Right ventricle myocardium superior (tissue), 1 donor: ENCODE measurements at regions not wholly inside any gene's neighbourhood (a gene's known extent, or its start where the extent isn't known, plus 50 kb on each side); places are given as distances from the start of the nearest gene placed in this dataset.

Source experiments
- ATAC-seq: fragments of 200-7000 bp; cut with Tn5 transposase; one replicate; pipeline ENCODE4 v1.9.1; 2020; ENCODE audit warnings: mild to moderate bottlenecking; ENCODE audit not compliant: poor library complexity
- DNase-seq: peaks from one replicate; pipeline ENCODE4 v3.0.0-alpha.2; 2020
- intact Hi-C: fragments of 100-400 bp; cut with DNase I; formaldehyde crosslinking; loops from one replicate; pipeline ENCODE4 v1.11.2; 2022
- donor health status: DM: no; HTN: yes; CAD: no; lungs with severe emphysema.

GRCh38 chr4:98210281-98210680, 50.9 kb upstream of the RAP1GDS1 start:
- ATAC-seq (no peak), DNase-seq (no peak)
- intact Hi-C loops = no loop called here

DNA sequence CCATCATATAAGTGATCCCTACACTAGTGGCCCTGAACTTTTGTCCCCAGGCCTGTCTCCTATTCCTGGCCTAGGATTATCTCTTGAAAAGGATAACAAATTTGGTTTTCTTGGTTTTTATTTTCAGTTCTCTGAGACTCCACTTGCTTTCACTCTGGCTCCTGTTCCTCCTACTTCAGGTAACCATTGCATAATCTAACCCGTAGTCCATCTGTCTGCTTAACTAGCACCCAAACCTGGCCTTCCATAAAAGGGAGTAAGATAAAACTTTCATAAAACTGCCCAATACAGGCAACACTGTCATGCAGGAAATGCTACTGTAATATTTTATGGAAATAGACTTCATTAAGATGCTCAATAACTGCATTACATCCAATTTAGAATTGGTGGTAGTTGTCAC, 52.1 kb upstream of the RAP1GDS1 start:
- DNase-seq (no peak), ATAC-seq (no peak)
- intact Hi-C loops = no loop called here

DNA sequence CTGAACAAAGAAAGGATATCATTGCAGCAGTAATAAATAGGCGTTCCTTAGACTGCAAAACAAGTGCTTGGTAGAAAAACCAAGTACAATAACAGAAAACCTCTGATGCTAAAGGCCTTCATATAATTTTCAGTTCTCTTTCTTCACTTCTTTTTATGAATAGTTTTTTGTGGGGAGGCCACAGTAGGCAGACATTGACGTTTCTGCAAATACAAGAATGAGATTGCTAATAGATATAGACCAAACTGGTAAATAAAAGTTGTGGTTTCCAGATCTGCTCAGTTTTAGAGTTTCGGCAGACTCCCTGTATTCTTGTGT, 57.0 kb upstream of the RAP1GDS1 start:
- ATAC-seq (no peak), DNase-seq (no peak)
- intact Hi-C loops = no loop called here

DNA sequence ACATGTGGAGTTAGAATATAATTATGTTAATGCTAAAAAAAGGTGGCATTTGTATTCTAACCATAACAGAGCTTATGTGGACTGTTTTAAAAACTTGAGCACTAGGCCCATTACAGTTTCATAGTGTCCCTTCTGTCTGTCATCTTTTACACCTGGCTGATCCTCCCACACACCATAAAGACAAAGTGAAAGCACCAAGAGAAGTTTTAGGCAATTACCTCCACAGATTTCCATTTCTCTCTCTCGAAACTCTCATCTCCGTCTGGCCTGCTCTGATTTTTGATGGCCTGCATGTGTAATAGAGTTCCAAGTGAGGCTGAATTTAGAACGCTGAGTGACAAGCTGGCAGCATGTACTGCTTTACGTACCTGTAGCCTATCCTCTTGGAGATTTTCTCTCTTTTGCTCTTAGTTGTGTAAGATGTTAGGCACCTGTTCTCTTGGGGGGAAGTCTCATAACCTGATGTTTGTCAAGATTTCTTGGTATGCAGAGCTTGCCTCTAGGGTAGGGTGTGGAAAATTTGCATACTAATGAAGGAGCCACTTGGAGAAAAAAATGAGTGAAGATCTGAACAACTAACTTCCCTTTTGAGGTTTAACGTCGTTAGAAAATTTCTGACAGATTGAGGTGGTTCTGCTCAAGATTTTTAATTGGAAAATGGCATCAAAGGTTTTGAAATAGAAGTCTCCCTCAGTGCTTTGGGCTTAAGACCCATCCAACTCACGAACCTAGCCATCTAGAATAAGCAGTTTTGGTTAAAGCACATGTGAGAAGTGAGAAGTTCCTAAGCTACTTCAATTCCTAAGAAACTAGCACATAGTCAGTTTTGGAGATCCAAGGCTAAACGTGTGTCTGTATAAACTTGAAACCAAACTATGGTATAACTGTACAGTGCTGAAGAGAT, 57.6 kb upstream of the RAP1GDS1 start:
- ATAC-seq = peak; percentile 67
- DNase-seq = no peak
- intact Hi-C loops = no loop called here

- DNase-seq (no peak), ATAC-seq (no peak)
- intact Hi-C loops = no loop called here
Measured at GRCh38 chr4:98202907-98203306, 58.3 kb upstream of the RAP1GDS1 start.

DNA sequence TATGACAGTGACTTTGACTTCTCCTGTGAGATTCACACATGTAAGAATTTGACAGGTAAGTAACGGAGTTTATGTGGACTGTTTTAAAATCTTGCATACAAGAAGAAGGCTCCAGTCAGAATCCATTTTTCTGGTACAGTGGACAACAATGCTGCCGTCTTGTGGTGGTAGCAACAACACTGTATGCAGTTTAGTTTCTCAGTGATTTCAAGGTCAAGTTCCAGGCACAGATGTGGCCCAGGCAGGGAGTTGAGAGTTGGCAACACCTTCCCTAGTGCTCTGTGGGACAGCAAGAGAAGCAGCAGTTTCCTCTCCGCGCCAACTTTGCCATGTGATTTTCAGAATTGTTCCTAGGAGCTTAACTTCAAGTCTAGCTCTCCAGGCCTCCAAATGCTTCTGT, 56.0 kb upstream of the STPG2 start:
- peak; percentile 92 for ATAC-seq
- intact Hi-C loops = no loop called here
- no peak for DNase-seq

- no peak for ATAC-seq
- intact Hi-C loops = no loop called here
- DNase-seq = no peak
Measured at GRCh38 chr4:98195005-98195404, 51.7 kb upstream of the STPG2 start.

- intact Hi-C loops = no loop called here
- ATAC-seq (no peak), DNase-seq (no peak)
Measured at GRCh38 chr4:98193459-98194105, 50.3 kb upstream of the STPG2 start.
